Common myeloid progenitor, CD34-positive (primary cell): ENCODE measurements at regions not wholly inside any gene's neighbourhood (a gene's known extent, or its start where the extent isn't known, plus 50 kb on each side); places are given as distances from the start of the nearest gene placed in this dataset.

Experiments used
- CTCF ChIA-PET: fragments of 350-600 bp; sonication (Branson Sonifier 250); formaldehyde crosslinking; loops from one replicate; lab custom pipeline; 2021; ENCODE audit warnings: antibody characterized with exemption; lab: Charles Lee
- POLR2A ChIA-PET: fragments of 350-600 bp; sonication (Branson Sonifier 250); formaldehyde crosslinking; loops from one replicate; lab custom pipeline; 2021; ENCODE audit warnings: antibody characterized with exemption; lab: Charles Lee
- DNase-seq, 3 donors: peaks; one replicate each; pipeline versions ENCODE4 v3.0.0 to v3.0.0-alpha.2; 2013
- H3K27ac ChIP-seq, 2 experiments: 1 replicate in 1 of 2; 2 replicates in 1 of 2; pipeline ENCODE4 v1.7.0; 2013; ENCODE audit warnings: inconsistent platforms in 2 of 2, low read length in 2 of 2, mild to moderate bottlenecking in 2 of 2, low read depth in 1 of 2, moderate library complexity in 1 of 2; ENCODE audit not compliant: severe bottlenecking in 2 of 2, insufficient read depth in 1 of 2, poor library complexity in 1 of 2
- H3K27me3 ChIP-seq, 5 experiments: replicated peaks in 2 of 5; 1 replicate in 3 of 5; 2 replicates in 2 of 5; pipeline versions ENCODE4 v1.6.1 to v1.7.0; 2013; ENCODE audit warnings: low read length in 4 of 5, mild to moderate bottlenecking in 2 of 5, moderate library complexity in 2 of 5, inconsistent platforms in 1 of 5; ENCODE audit not compliant: insufficient read depth in 5 of 5, control insufficient read depth in 4 of 5
- H3K36me3 ChIP-seq, 4 experiments: 1 replicate in 2 of 4; 2 replicates in 2 of 4; pipeline versions ENCODE4 v1.6.1 to v1.7.0; 2013; ENCODE audit warnings: low read length in 3 of 4, control low read depth in 1 of 4, mild to moderate bottlenecking in 1 of 4; ENCODE audit not compliant: control insufficient read depth in 4 of 4, insufficient read depth in 4 of 4
- H3K4me1 ChIP-seq, 4 experiments: 1 replicate in 3 of 4; 2 replicates in 1 of 4; pipeline versions ENCODE4 v1.6.1 to v1.7.1; 2013; ENCODE audit warnings: low read length in 3 of 4, mild to moderate bottlenecking in 3 of 4, control low read depth in 1 of 4, inconsistent platforms in 1 of 4, moderate library complexity in 1 of 4; ENCODE audit not compliant: control insufficient read depth in 4 of 4, insufficient read depth in 4 of 4; ENCODE audit errors: control extremely low read depth in 1 of 4
- H3K4me3 ChIP-seq, 7 experiments: 1 replicate in 4 of 7; 2 replicates in 3 of 7; pipeline versions ENCODE4 v1.5.1 to v1.7.0; 2013; ENCODE audit warnings: mild to moderate bottlenecking in 7 of 7, low read length in 6 of 7, moderate library complexity in 6 of 7, inconsistent platforms in 2 of 7, low read depth in 2 of 7, control low read depth in 1 of 7; ENCODE audit not compliant: insufficient read depth in 4 of 7, control insufficient read depth in 1 of 7; ENCODE audit errors: extremely low read depth in 1 of 7
- H3K9me3 ChIP-seq, 5 experiments: 1 replicate in 4 of 5; 2 replicates in 1 of 5; pipeline versions ENCODE4 v1.6.1 to v1.7.1; 2013; ENCODE audit warnings: low read length in 4 of 5, mild to moderate bottlenecking in 2 of 5, inconsistent platforms in 1 of 5, low read depth in 1 of 5, moderate library complexity in 1 of 5; ENCODE audit not compliant: control insufficient read depth in 4 of 5, insufficient read depth in 2 of 5; ENCODE audit errors: control extremely low read depth in 1 of 5
- WGBS: methylation state at CpG from one replicate; pipeline ENCODE4 v1.1.5; 2013; ENCODE audit not compliant: insufficient coverage; 5-methylcytosine and 5-hydroxymethylcytosine counted together

DNA sequence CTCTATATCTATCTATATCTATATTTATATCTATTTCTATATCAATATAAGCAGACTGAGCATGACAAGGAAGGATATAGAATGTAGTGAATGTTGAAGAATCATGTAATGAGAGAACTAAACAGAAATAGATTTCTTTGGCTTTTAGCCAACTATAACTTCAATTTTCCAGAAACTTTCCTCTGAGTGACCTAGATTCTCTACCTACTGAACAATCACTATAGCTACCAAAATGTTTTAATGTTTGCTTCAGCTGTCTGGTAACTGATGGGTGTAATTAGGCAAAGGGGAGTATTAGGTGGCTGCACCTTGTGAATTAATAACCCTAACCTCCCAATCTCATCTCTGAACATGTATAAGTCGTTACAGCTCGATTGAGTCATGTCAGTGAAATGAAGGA, 76.4 kb upstream of the ROBO1 start:
- Histone ChIP-seq H3K4me1 (no peaks in the 10 kb centered on the region), H3K27me3 (no peaks in the 10 kb centered on the region), H3K27ac (no peak overlapping the region), H3K36me3 (no peaks in the 10 kb centered on the region), H3K9me3 (no peaks in the 10 kb centered on the region), H3K4me3 (no peak overlapping the region)
- WGBS, result no CpG with 5 or more reads among the region's 2 CpGs
- POLR2A ChIA-PET, result no interaction called here
- CTCF ChIA-PET, result no interaction called here
- DNase-seq, result no peak

DNA sequence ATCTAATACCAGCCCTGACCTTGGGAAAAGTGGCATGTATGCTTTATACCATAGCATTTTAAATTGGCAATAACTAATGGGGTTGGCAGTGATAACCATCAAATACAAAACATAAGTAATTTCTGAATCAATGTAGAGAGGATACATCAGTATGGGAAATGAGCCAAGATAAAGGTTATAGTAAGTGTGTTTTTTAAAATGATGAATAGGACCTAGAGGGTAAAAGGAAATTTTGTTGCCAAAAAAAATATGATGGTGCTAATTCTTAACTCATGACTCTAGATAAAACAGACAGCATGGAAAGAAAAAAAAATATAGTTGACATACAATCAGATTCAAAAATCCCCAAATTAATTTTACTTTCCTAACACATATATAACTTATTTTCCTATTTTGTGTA, 75.4 kb upstream of the ROBO1 start:
- no peaks in the 10 kb centered on the region for H3K36me3 ChIP-seq
- no peaks in the 10 kb centered on the region for H3K4me1 ChIP-seq
- POLR2A ChIA-PET, result no interaction called here
- CTCF ChIA-PET, result no interaction called here
- H3K4me3 ChIP-seq, result no peak overlapping the region
- DNase-seq, result no peak
- H3K27me3 ChIP-seq, result no peaks in the 10 kb centered on the region
- no peak overlapping the region for H3K27ac ChIP-seq
- no peaks in the 10 kb centered on the region for H3K9me3 ChIP-seq

DNA sequence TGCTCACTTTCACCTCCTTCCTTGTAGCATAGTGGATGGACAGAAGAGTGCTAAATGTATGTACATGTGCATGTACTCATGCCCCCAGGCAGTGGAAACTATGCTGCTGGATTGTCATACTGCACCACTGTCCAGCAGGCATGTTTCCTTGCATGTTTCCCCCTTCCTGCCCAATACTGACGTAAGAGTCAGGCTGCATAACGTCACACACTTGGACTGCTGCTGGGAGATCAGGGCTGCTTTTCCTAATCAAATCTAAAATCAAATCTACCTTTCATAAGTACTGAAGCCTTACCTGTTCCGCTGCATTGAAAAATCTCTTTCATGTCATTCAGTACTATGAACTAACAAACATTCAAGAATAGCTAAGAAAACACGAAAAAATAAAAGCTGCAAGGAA, 67.9 kb upstream of the ROBO1 start:
- ChIA-PET CTCF (no interaction called here), POLR2A (no interaction called here)
- Histone ChIP-seq H3K27me3 (no peaks in the 10 kb centered on the region), H3K27ac (no peak overlapping the region), H3K4me3 (no peak overlapping the region), H3K9me3 (no peaks in the 10 kb centered on the region), H3K36me3 (no peaks in the 10 kb centered on the region), H3K4me1 (no peaks in the 10 kb centered on the region)
- 86% methylated on average over 2 of the region's 4 CpGs for WGBS
- no peak for DNase-seq

DNA sequence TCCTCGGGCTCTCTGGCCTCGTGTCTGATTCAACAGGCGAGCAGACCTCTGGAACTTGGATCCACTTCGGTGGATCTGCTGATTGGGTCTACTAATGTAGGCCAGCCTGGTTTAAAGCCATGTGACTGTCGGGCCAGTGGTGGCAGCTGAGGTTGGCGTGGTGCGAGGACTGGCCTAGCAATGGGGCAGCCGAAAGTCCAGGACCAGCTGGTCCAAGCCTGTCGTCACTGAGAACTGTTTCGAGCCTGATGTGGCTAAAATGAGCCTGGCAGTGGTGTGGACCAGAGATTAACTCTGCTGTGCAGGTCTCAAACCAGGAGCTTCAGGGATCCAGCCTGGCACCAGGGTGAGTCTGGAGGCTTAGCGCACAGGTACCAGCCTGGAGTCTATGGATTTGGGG, 56.4 kb upstream of the ROBO1 start:
- 85% methylated on average over 9 of the region's 11 CpGs for WGBS

DNA sequence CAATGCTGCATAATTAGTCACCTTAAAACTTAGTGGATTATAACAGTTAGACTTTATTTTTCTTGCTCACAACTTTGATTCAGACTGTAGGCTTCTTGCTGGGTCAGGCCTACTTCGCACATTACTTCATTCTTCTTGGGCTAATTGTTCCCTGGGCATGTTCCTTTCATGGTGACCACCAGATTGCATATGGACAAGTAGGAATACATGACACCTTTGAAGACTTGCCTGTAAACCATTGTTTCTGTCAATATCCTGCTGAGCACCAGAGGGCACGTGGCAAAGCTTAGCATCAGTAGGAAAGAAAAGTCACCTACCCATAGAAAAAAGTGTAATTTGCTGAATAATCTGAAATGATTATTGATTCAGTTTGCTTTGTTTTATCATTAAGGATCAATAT, 54.3 kb upstream of the ROBO1 start:
- Histone ChIP-seq H3K27ac (no peak overlapping the region), H3K4me3 (no peak overlapping the region), H3K27me3 (no peaks in the 10 kb centered on the region), H3K4me1 (no peaks in the 10 kb centered on the region), H3K36me3 (no peaks in the 10 kb centered on the region), H3K9me3 (no peaks in the 10 kb centered on the region)
- WGBS, result 100% methylated on average over 1 of the region's 2 CpGs
- POLR2A ChIA-PET, result no interaction called here
- CTCF ChIA-PET, result no interaction called here
- no peak for DNase-seq

More for the DNA sequence above, 56.4 kb upstream of the ROBO1 start:
- POLR2A ChIA-PET, result no interaction called here
- Histone ChIP-seq H3K36me3 (no peaks in the 10 kb centered on the region), H3K27ac (no peak overlapping the region), H3K9me3 (no peaks in the 10 kb centered on the region), H3K4me1 (no peaks in the 10 kb centered on the region), H3K27me3 (no peaks in the 10 kb centered on the region), H3K4me3 (no peak overlapping the region)
- no peak for DNase-seq
- CTCF ChIA-PET, result no interaction called here

DNA sequence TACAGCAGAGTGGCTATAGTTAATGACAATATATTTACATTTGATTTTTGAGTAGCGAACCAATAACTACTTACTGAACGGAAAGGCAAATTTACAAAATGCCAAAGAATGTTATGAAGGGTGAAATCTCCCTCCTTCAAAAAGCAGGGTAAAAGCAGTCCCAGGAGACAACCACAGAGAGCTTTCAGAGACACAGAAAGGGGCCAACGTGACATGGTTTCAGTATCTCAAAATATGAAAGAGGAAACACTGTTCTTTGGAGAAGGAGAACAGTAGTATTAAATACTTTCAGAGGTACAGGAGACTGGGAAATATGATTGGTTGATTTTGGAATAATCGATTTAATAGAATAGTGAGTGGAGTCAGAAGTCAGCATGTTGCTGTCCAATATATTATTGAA, 52.3 kb upstream of the ROBO1 start:
- Histone ChIP-seq H3K4me3 (no peak overlapping the region), H3K4me1 (no peaks in the 10 kb centered on the region), H3K9me3 (peaks cover 0 to 7% (median 3%) of the 10 kb centered on the region in 5 experiments), H3K27me3 (no peaks in the 10 kb centered on the region), H3K36me3 (no peaks in the 10 kb centered on the region), H3K27ac (no peak overlapping the region)
- POLR2A ChIA-PET, result no interaction called here
- DNase-seq, result no peak
- 58% methylated on average over 1 of the region's 4 CpGs for WGBS
- CTCF ChIA-PET, result no interaction called here

DNA sequence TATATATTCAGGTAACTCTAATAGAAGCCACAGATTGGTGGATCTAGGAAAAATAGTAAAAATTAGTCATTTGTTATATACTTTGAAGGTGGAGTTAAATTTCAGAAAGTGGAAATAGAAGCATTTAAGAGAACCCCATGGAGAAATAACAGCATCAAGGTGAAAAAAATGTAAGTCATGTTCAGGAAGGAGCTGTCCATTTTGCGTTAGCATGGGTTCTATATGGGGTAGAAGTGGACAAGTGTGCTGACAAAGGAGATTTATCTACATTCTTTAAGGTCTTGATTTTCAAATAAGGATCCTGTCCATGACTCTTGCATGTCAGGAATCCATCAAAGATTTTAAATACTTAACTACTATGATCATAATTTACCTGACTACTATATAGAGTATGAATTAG, 50.2 kb upstream of the ROBO1 start:
- Histone ChIP-seq H3K27me3 (no peaks in the 10 kb centered on the region), H3K4me1 (no peaks in the 10 kb centered on the region), H3K4me3 (no peak overlapping the region), H3K27ac (no peak overlapping the region), H3K36me3 (no peaks in the 10 kb centered on the region), H3K9me3 (peaks cover 0 to 7% (median 3%) of the 10 kb centered on the region in 5 experiments)
- WGBS, result no CpG with 5 or more reads among the region's 1 CpG
- ChIA-PET POLR2A (no interaction called here), CTCF (no interaction called here)
- DNase-seq, result no peak
